Left ventricle myocardium superior (tissue), 1 donor: ENCODE measurements at regions not wholly inside any gene's neighbourhood (a gene's known extent, or its start where the extent isn't known, plus 50 kb on each side); places are given as distances from the start of the nearest gene placed in this dataset.
"Not testable (repeated sequence)": the region's sequence is repeated elsewhere in the genome, so short reads cannot be mapped to it uniquely, and the experiment has no call there.

ENCODE experiments used
- ATAC-seq: fragments of 200-7000 bp; cut with Tn5 transposase; one replicate; pipeline ENCODE4 v1.9.1; 2020; ENCODE audit warnings: mild to moderate bottlenecking, moderate library complexity
- DNase-seq: peaks from one replicate; pipeline ENCODE4 v3.0.0-alpha.2; 2020
- intact Hi-C: fragments of 100-400 bp; cut with micrococcal nuclease; formaldehyde crosslinking; loops from one replicate; pipeline ENCODE4 v1.11.0; 2022
- donor health status: DM: no; HTN: yes; CAD: no; lungs with severe emphysema.

- ATAC-seq = no peak
- intact Hi-C loops = no loop called here
- no peak for DNase-seq
Observed at GRCh38 chr13:86562866-86563265, 763.6 kb upstream of the SLITRK6 start.

DNA sequence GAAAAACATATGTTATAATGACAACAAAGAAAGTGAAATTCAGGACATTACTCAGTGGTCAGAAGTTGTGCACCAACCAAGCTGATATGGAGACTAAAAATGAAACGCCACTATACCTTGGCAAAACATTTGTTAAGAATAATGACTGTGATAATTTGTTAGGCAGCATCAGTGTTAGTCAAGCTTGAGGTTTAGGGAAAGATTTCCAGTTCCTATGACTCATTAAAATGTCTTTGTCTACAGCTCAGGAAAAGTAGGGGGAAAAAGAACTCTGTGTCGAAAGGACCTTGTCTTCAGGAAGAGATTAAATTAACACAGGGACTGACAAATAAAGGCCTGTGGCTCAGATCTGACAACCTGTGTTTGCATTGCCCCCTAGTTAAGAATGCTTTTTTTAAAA lies 764.1 kb upstream of the SLITRK6 start:
- intact Hi-C loops = no loop called here
- DNase-seq (no peak), ATAC-seq (no peak)

GRCh38 chr13:86567119-86567518 lies 767.9 kb upstream of the SLITRK6 start:
- intact Hi-C loops = no loop called here
- no peak for ATAC-seq
- no peak for DNase-seq

- no peak for ATAC-seq
- intact Hi-C loops = no loop called here
- DNase-seq = no peak
Observed at GRCh38 chr13:86569119-86569518, 769.9 kb upstream of the SLITRK6 start.

GRCh38 chr13:86569974-86570373 lies 770.8 kb upstream of the SLITRK6 start:
- intact Hi-C loops = no loop called here
- no peak for ATAC-seq
- no peak for DNase-seq

DNA sequence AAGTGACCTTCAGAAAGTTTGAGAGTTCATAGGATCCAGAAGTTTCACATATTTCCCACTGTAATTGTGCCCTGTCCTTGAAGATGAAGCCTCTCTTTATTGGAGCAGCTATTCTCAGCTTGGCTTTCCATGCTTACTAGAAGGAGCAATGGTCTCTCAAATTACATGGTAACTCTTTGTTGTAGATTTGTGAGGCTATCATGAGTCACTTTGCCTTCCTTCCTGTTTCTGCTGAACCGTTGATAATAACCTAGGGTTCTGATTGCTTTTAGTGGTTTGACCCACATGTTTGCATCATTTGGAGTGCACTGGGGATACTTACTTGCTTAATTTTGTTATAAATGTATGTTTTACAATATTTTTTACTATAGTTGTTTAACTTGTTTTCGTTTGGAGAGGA lies 772.9 kb upstream of the SLITRK6 start:
- ATAC-seq (no peak), DNase-seq (no peak)
- intact Hi-C loops = no loop called here

GRCh38 chr13:86579662-86580061 lies 780.4 kb upstream of the SLITRK6 start:
- DNase-seq (no peak), ATAC-seq (no peak)
- intact Hi-C loops = no loop called here

DNA sequence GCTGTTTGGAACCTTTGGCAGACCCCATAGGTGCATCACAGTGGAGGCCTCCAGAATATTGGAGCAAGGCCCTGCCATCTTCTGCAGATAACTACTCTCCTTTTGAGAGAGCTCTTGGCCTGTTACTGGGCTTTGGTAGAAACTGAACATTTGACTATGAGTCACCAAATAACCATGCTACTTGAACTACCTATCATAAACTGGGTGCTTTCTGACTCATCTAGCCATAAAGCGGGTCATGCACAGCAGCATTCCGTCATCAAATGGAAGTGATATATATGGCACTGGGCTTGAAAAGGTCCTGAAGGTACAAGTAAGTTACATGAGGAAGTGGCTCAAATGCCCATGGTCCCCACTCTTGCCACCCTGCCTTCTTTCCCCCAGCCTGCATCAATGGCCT lies 782.5 kb upstream of the SLITRK6 start:
- intact Hi-C loops = no loop called here
- DNase-seq (no peak), ATAC-seq (no peak)

DNA sequence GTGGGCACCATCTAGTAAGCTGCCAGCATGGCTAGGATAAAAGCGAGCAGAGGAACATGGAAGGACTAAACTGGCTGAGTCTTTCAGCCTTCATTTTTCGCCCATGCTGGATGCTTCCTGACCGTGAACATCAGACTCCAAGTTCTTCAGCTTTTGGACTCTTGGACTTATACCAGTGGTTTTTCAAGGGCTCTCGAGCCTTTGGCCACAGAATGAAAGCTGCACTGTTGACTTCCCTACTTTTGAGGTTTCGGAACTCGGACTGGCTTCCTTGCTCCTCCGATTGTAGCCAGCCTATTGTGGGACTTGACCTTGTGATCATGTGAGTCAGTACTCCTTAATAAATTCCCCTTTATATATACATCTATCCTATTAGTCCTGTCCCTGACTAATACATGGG lies 785.1 kb upstream of the SLITRK6 start:
- DNase-seq (no peak), ATAC-seq (no peak)
- intact Hi-C loops = no loop called here

GRCh38 chr13:86585835-86586234 lies 786.6 kb upstream of the SLITRK6 start:
- DNase-seq = peak; percentile 34
- intact Hi-C loops = no loop called here

GRCh38 chr13:86591862-86592261 lies 792.6 kb upstream of the SLITRK6 start:
- ATAC-seq = no peak
- intact Hi-C loops = no loop called here
- DNase-seq = no peak

More at GRCh38 chr13:86585835-86586234, 786.6 kb upstream of the SLITRK6 start:
- ATAC-seq = peak; percentile 54

- no peak for ATAC-seq
- no peak for DNase-seq
- intact Hi-C loops = no loop called here
Observed at GRCh38 chr13:86601351-86601750, 802.1 kb upstream of the SLITRK6 start.

GRCh38 chr13:86606264-86606663 lies 807.0 kb upstream of the SLITRK6 start:
- ATAC-seq = no peak
- intact Hi-C loops = no loop called here
- DNase-seq = no peak

DNA sequence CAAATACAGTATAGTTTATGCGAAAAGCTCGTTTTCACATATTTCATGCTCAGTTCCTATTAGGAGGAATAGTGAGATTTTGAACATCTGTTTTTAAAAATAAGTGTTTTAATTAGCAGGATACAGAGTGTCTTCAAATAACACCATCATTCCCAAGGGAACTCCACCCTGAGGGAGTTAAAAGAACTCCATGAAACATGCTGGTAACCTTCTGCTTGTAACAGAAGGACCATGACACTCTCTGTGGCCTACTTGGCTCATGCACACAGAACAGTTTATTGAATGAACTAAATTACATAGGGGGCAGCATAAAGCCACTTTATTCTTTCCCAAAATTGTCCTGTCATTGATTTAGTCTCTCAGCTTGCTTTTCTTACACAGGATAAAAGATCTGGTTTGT lies 809.5 kb upstream of the SLITRK6 start:
- DNase-seq (no peak), ATAC-seq (no peak)
- intact Hi-C loops = no loop called here

GRCh38 chr13:86633346-86633745 lies 834.1 kb upstream of the SLITRK6 start:
- ATAC-seq = no peak
- intact Hi-C loops = no loop called here
- DNase-seq = no peak

DNA sequence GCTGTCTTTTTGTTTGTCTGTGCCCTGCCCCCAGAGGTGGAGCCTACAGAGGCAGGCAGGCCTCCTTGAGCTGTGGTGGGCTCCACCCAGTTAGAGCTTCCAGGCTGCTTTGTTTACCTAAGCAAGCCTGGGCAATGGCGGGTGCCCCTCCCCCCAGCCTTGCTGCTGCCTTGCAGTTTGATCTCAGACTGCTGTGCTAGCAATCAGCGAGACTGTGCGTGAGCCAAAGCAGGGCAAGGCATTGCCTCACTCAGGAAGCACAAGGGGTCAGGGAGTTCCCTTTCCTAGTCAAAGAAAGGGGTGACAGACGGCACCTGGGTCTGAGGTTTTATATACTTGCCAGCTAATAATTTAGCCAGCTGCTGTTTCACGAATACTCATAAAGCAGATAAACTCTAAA lies 852.0 kb upstream of the SLITRK6 start:
- ATAC-seq, intact Hi-C loops, DNase-seq: not testable (repeated sequence)

- no peak for ATAC-seq
- no peak for DNase-seq
- intact Hi-C loops = no loop called here
Observed at GRCh38 chr13:86653009-86653408, 853.8 kb upstream of the SLITRK6 start.

GRCh38 chr13:86655561-86655960 lies 856.3 kb upstream of the SLITRK6 start:
- DNase-seq (no peak), ATAC-seq (no peak)
- intact Hi-C loops = no loop called here

DNA sequence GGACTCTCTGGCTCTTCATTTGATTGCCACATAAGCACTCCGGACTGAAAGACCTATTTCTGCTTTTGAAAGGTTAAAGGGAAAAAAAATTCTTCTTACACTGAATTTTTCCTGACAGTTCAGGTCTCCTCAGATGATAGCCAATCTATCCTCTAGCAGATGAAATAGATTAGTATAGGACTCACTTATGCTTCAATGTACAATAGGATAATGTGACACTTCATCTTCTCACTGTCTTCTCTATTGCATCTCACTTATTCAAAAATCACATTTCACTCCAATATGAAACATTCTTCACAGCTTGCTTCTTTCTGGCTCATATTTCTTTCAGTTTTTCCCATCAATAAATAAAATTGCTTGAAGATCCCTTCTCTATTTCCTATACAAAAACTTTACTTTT lies 860.9 kb upstream of the SLITRK6 start:
- no peak for ATAC-seq
- DNase-seq = no peak
- intact Hi-C loops = no loop called here

DNA sequence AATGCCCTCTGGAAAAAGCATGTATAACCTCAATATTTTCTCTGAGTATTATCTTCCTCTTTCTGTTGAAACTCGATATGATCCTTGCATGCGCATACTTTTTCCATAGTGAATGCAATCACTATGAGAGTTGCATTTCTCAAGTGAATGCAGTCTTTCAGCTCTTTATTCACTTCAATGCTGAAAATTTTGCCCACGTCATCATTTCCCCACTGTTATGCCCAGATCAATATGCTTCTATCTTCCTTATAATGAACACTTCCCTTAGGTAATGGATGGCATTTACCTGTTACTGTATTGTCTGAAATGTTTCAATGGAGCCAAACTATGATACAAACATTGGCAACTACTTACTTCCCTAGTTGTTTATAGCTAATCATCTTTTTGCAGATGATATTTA lies 866.6 kb upstream of the SLITRK6 start:
- DNase-seq = no peak
- intact Hi-C loops = no loop called here

GRCh38 chr13:86673931-86674431 lies 874.8 kb upstream of the SLITRK6 start:
- intact Hi-C loops = no loop called here
- no peak for ATAC-seq
- no peak for DNase-seq

More for the DNA sequence above, 866.6 kb upstream of the SLITRK6 start:
- no peak for ATAC-seq

DNA sequence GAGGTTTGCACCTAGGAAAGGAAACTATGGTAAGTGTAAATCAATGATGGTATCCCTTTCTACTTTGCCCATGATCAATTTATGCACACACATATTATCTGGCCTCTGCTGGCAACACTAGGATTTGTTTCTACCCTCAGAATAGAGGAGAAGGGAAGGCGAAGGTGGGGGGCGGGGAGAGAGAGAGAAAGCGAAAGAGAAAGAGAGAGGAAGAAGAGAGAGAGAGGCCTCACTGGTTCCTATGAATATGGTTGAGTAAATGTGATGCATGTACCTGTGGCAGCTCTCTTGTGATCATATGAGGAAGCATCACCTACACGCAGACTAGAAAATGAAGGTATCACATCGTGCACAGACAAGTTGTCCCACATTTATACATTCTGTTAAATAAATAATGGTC lies 882.0 kb upstream of the SLITRK6 start:
- no peak for DNase-seq
- no peak for ATAC-seq
- intact Hi-C loops = no loop called here
